ENCODE measurements at regions not wholly inside any gene's neighbourhood (a gene's known extent, or its start where the extent isn't known, plus 50 kb on each side); places are given as distances from the start of the nearest gene placed in this dataset.

GRCh38 chr5:93967923-93968322 is 226.5 kb upstream of the POU5F2 start:
- TF ChIP-seq CTCF (IDR thresholded peaks at IDR 0.05; ENCODE audit: low read depth, low read length, missing control alignments), result no peak
- H3K27ac ChIP-seq, result no peak overlapping the region
- no peaks in the 10 kb centered on the region for H3K36me3 ChIP-seq (replicated peaks)
- no peaks in the 10 kb centered on the region for H3K27me3 ChIP-seq (replicated peaks)
- in situ Hi-C loops (cut with HindIII; ENCODE audit: low pct_ligation_motif_present, low sequenced_read_pairs), result no loop called here
- DNase-seq, result no peak
- no peak overlapping the region for H3K4me3 ChIP-seq (ENCODE audit: low read depth, low read length)

GRCh38 chr5:93964421-93964820 is 223.0 kb upstream of the POU5F2 start:
- in situ Hi-C loops (cut with HindIII; ENCODE audit: low pct_ligation_motif_present, low sequenced_read_pairs), result no loop called here
- Histone ChIP-seq H3K27me3 (replicated peaks) (no peaks in the 10 kb centered on the region), H3K27ac (no peak overlapping the region), H3K36me3 (replicated peaks) (no peaks in the 10 kb centered on the region), H3K4me3 (ENCODE audit: low read depth, low read length) (no peak overlapping the region)
- DNase-seq, result no peak
- TF ChIP-seq CTCF (IDR thresholded peaks at IDR 0.05; ENCODE audit: low read depth, low read length, missing control alignments), result no peak

GRCh38 chr5:93960042-93960441 is 218.6 kb upstream of the POU5F2 start:
- H3K27ac ChIP-seq, result no peak overlapping the region
- no peak for TF ChIP-seq CTCF (IDR thresholded peaks at IDR 0.05; ENCODE audit: low read depth, low read length, missing control alignments)
- H3K4me3 ChIP-seq (ENCODE audit: low read depth, low read length), result no peak overlapping the region
- H3K27me3 ChIP-seq (replicated peaks), result no peaks in the 10 kb centered on the region
- in situ Hi-C loops (cut with HindIII; ENCODE audit: low pct_ligation_motif_present, low sequenced_read_pairs), result no loop called here
- no peaks in the 10 kb centered on the region for H3K36me3 ChIP-seq (replicated peaks)
- no peak for DNase-seq

GRCh38 chr5:93956006-93956405 is 214.6 kb upstream of the POU5F2 start:
- DNase-seq, result no peak
- no peak for TF ChIP-seq CTCF (IDR thresholded peaks at IDR 0.05; ENCODE audit: low read depth, low read length, missing control alignments)
- H3K4me3 ChIP-seq (ENCODE audit: low read depth, low read length), result no peak overlapping the region
- in situ Hi-C loops (cut with HindIII; ENCODE audit: low pct_ligation_motif_present, low sequenced_read_pairs), result no loop called here
- no peaks in the 10 kb centered on the region for H3K36me3 ChIP-seq (replicated peaks)
- H3K27me3 ChIP-seq (replicated peaks), result no peaks in the 10 kb centered on the region
- no peak overlapping the region for H3K27ac ChIP-seq

- Histone ChIP-seq H3K27me3 (replicated peaks) (no peaks in the 10 kb centered on the region), H3K36me3 (replicated peaks) (no peaks in the 10 kb centered on the region), H3K4me3 (ENCODE audit: low read depth, low read length) (no peak overlapping the region), H3K27ac (no peak overlapping the region)
- TF ChIP-seq CTCF (IDR thresholded peaks at IDR 0.05; ENCODE audit: low read depth, low read length, missing control alignments), result no peak
- in situ Hi-C loops (cut with HindIII; ENCODE audit: low pct_ligation_motif_present, low sequenced_read_pairs), result no loop called here
- DNase-seq, result no peak
Observed at GRCh38 chr5:93954421-93955069, 213.1 kb upstream of the POU5F2 start.

GRCh38 chr5:93953442-93953841 is 212.0 kb upstream of the POU5F2 start:
- DNase-seq, result no peak
- Histone ChIP-seq H3K27ac (no peak overlapping the region), H3K36me3 (replicated peaks) (no peaks in the 10 kb centered on the region), H3K4me3 (ENCODE audit: low read depth, low read length) (no peak overlapping the region), H3K27me3 (replicated peaks) (no peaks in the 10 kb centered on the region)
- in situ Hi-C loops (cut with HindIII; ENCODE audit: low pct_ligation_motif_present, low sequenced_read_pairs), result no loop called here
- no peak for TF ChIP-seq CTCF (IDR thresholded peaks at IDR 0.05; ENCODE audit: low read depth, low read length, missing control alignments)

All from brain microvascular endothelial cell (primary cell).